Gastrocnemius medialis (tissue), 4 donors: ENCODE measurements at regions not wholly inside any gene's neighbourhood (a gene's known extent, or its start where the extent isn't known, plus 50 kb on each side); places are given as distances from the start of the nearest gene placed in this dataset.

Experiments used
- ATAC-seq, 2 donors: fragments of 150-250 bp; one replicate each; pipeline ENCODE4 v1.9.1; 2016
- DNase-seq, 2 donors: peaks; one replicate each; pipeline ENCODE4 v3.0.0-alpha.2; 2019
- H3K27ac ChIP-seq, 4 donors: fragments of 200-600 bp; sonication (generic); 1 replicate in 1 of 4; 2 replicates in 3 of 4; pipeline ENCODE4 v1.5.1; 2016 to 2018; ENCODE audit warnings: mild to moderate bottlenecking in 2 of 4, moderate library complexity in 1 of 4
- H3K27me3 ChIP-seq, 3 donors: fragments of 200-600 bp; sonication (generic) in 2 of 3; 1 replicate in 1 of 3; 2 replicates in 2 of 3; pipeline versions ENCODE4 v1.5.1 to v1.6.0; 2016 to 2019; ENCODE audit warnings: mild to moderate bottlenecking in 1 of 3, moderate library complexity in 1 of 3
- H3K36me3 ChIP-seq, 2 donors: fragments of 200-600 bp; sonication (generic) in 1 of 2; one replicate each; pipeline ENCODE4 v1.5.1; 2017 to 2018
- H3K4me1 ChIP-seq, 2 donors: fragments of 200-600 bp; sonication (generic) in 1 of 2; one replicate each; pipeline ENCODE4 v1.5.1; 2016 to 2017; ENCODE audit warnings: mild to moderate bottlenecking in 2 of 2
- H3K4me3 ChIP-seq, 4 donors: fragments of 200-600 bp; sonication (generic) in 3 of 4; 1 replicate in 1 of 4; 2 replicates in 3 of 4; pipeline ENCODE4 v1.5.1; 2016 to 2019; ENCODE audit warnings: mild to moderate bottlenecking in 2 of 4
- H3K9me3 ChIP-seq, 3 donors: fragments of 200-600 bp; sonication (generic) in 2 of 3; 1 replicate in 1 of 3; 2 replicates in 2 of 3; pipeline ENCODE4 v1.5.1; 2016 to 2019
- POLR2A ChIP-seq, 2 donors: fragments of 450-650 bp; IDR thresholded peaks; one replicate each; pipeline ENCODE4 v1.6.1; 2017; ENCODE audit warnings: antibody characterized with exemption in 2 of 2, mild to moderate bottlenecking in 2 of 2, moderate library complexity in 2 of 2
- in situ Hi-C, 4 donors: fragments of 200-750 bp; cut with MboI; loops; one replicate each; pipeline versions ENCODE4 v1.15.0 to v1.8.0; 2017; ENCODE audit warnings: low sequenced_read_pairs in 4 of 4
- intact Hi-C: fragments of 100-400 bp; cut with DNase I; formaldehyde crosslinking; loops from one replicate; pipeline ENCODE4 v1.15.1; 2023; ENCODE audit warnings: low total_unique reads
- TF ChIP-seq, protein P1 (sequence below), 5 experiments: fragments of 450-650 bp in 3 of 5; fragments of 200-600 bp in 2 of 5; sonication (generic) in 2 of 5; IDR thresholded peaks in 4 of 5; conservative IDR thresholded peaks in 1 of 5; 1 replicate in 4 of 5; 2 replicates in 1 of 5; pipeline ENCODE4 v1.5.1; 2016 to 2019; ENCODE audit warnings: antibody characterized with exemption in 5 of 5, mild to moderate bottlenecking in 3 of 5, moderate library complexity in 3 of 5

DNA sequence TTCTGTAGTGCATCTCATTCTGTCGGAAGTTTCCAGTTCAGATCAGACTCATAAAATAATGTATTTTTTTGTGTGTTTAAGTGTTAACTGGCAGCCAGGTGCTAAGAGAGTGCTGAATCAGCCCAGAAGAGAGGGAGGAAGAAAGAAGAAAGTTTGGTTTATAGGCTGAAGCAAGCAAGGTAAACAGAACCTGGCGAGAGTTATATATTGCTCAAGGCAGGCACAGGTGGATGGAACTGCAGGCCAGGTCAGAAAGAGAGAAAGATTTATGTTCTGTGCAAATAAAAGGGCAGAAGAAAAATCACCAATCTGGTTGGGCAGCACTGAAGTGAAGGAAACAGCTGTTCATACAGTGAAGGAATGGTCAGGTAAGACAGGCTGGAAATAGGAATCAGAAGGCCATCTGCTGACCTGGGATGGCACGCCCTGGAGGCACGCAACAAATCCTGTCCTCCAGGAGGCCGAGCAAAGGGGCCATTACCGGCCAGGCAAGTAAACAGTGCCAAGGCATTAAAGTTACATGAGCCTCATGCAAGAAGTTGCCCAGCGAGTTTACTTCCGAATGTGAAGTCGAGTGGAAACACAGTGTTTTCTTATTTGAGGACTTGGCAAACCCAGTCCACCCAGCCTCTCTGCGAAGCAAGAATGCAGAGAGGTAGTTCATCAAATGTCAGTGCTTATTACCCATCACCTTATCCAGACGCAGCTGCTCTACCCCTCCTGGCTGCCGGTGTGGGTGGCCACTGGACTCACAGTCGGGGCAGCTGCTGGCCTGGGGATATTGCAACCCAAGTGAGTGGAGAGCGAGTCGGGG, 309.8 kb downstream of the VPS13C start:
- Histone ChIP-seq H3K36me3 (no peaks in the 10 kb centered on the region), H3K27ac (peak overlapping the region in 1 of 4 donors; percentile 45), H3K9me3 (no peaks in the 10 kb centered on the region), H3K4me1 (peaks cover 0 to 6% of the 10 kb centered on the region in 2 donors), H3K27me3 (no peaks in the 10 kb centered on the region), H3K4me3 (no peak overlapping the region)
- in situ Hi-C loops (no loop called here), intact Hi-C loops (no loop called here)
- peak in 1 of 2 donors; percentile 13 for ATAC-seq
- TF ChIP-seq, protein P1, sequence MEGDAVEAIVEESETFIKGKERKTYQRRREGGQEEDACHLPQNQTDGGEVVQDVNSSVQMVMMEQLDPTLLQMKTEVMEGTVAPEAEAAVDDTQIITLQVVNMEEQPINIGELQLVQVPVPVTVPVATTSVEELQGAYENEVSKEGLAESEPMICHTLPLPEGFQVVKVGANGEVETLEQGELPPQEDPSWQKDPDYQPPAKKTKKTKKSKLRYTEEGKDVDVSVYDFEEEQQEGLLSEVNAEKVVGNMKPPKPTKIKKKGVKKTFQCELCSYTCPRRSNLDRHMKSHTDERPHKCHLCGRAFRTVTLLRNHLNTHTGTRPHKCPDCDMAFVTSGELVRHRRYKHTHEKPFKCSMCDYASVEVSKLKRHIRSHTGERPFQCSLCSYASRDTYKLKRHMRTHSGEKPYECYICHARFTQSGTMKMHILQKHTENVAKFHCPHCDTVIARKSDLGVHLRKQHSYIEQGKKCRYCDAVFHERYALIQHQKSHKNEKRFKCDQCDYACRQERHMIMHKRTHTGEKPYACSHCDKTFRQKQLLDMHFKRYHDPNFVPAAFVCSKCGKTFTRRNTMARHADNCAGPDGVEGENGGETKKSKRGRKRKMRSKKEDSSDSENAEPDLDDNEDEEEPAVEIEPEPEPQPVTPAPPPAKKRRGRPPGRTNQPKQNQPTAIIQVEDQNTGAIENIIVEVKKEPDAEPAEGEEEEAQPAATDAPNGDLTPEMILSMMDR (IDR thresholded peaks at IDR 0.05 in 4 of 5, conservative IDR thresholded peaks at IDR 0.05 in 1 of 5), result no peak
- TF ChIP-seq POLR2A (IDR thresholded peaks at IDR 0.05), result no peak
- DNase-seq, result no peak

DNA sequence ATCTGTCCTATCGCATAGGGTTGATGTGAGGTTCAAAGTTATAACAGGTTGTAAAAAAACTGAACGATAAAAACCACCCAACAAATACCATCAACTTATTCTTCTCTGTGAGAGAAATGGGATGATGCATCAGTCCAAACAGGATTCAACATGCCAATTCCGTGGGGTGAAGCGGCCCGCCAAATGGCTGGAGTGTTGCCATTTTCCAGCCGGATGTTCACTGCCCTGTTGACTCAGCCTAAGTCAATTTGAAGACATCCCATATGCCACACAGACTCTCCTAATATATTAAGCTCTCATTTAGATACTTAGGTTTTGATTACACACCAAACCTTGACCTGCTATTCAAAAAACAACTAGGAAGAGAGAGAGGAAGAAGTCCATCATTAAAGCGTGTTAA, 311.1 kb downstream of the VPS13C start:
- H3K4me3 ChIP-seq, result no peak overlapping the region
- H3K4me1 ChIP-seq, result peaks cover 0 to 6% of the 10 kb centered on the region in 2 donors
- intact Hi-C loops, result no loop called here
- TF ChIP-seq POLR2A (IDR thresholded peaks at IDR 0.05), result no peak
- TF ChIP-seq, protein P1 (IDR thresholded peaks at IDR 0.05 in 4 of 5, conservative IDR thresholded peaks at IDR 0.05 in 1 of 5), result no peak
- H3K9me3 ChIP-seq, result no peaks in the 10 kb centered on the region
- in situ Hi-C loops, result no loop called here
- no peaks in the 10 kb centered on the region for H3K27me3 ChIP-seq
- ATAC-seq (no peak), DNase-seq (no peak)
- no peaks in the 10 kb centered on the region for H3K36me3 ChIP-seq
- H3K27ac ChIP-seq, result no peak overlapping the region

DNA sequence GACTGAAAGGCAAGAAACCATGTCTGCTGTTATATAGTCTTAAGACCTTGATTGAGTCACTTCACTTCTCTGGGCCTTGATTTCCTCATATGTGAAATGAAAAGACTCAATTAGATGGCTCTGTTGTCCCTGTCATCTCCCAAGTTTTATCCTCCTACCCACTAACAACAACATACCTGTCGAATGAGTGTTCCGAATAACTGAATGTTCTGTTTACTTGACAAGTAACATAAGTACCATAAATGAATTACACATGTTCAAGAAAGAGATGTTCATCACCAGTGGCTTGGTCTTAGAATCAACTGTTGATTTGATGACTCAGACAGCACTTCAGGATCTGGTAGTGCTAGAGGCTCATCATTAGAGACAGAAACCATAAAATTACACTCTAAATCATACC, 311.7 kb downstream of the VPS13C start:
- Histone ChIP-seq H3K27me3 (no peaks in the 10 kb centered on the region), H3K4me1 (peaks cover 0 to 6% of the 10 kb centered on the region in 2 donors), H3K36me3 (no peaks in the 10 kb centered on the region), H3K9me3 (no peaks in the 10 kb centered on the region), H3K4me3 (no peak overlapping the region), H3K27ac (peak overlapping the region in 1 of 4 donors; percentile 24)
- TF ChIP-seq, protein P1 (IDR thresholded peaks at IDR 0.05 in 4 of 5, conservative IDR thresholded peaks at IDR 0.05 in 1 of 5), result no peak
- TF ChIP-seq POLR2A (IDR thresholded peaks at IDR 0.05), result no peak
- ATAC-seq (peak in 1 of 2 donors; percentile 83), DNase-seq (no peak)
- in situ Hi-C loops, result no loop called here
- intact Hi-C loops, result no loop called here

DNA sequence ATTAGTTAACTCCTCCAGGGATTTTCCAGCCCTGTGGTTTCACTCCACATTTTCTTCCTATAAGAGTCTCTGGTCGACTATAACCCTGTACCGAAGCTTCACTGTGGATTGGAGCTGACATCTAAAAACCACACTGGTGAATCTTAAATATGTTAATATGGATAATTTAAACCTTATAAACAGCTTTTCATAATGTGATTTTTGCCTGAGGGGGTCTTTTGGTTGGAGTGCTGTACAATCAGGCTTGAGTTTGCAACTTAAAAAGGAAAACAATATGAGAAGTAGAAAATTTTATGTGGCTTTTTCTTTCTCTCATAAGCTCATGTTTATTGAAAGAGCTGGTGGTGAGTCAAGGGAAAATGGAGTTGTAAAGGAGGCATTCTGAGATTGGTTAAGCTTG, 313.7 kb downstream of the VPS13C start:
- DNase-seq (no peak), ATAC-seq (no peak)
- intact Hi-C loops, result no loop called here
- Histone ChIP-seq H3K27ac (no peak overlapping the region), H3K4me1 (peaks cover 0 to 6% of the 10 kb centered on the region in 2 donors), H3K4me3 (no peak overlapping the region), H3K27me3 (no peaks in the 10 kb centered on the region), H3K9me3 (no peaks in the 10 kb centered on the region), H3K36me3 (no peaks in the 10 kb centered on the region)
- TF ChIP-seq, protein P1 (IDR thresholded peaks at IDR 0.05 in 4 of 5, conservative IDR thresholded peaks at IDR 0.05 in 1 of 5), result no peak
- no peak for TF ChIP-seq POLR2A (IDR thresholded peaks at IDR 0.05)
- in situ Hi-C loops, result no loop called here
